ENCODE measurements at regions not wholly inside any gene's neighbourhood (a gene's known extent, or its start where the extent isn't known, plus 50 kb on each side); places are given as distances from the start of the nearest gene placed in this dataset.

DNA sequence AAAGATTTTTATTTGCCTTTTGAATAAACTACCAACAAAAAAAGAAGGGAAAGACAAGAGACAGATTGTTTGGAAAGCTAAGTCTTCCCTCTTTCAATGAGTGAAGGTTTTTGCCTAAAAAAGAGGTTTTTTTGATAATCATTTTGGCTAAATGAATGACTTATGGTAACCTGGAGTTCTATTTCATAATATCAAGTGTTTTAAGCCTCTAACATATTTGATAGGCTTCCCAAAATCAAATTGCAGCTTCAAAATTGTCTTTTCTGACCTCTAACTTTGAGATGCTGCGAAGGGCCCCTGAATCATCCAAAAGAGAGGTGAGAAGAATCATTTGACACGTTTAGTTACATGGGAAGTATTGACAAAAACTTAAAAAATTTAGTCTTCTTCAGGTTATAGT lies 53.0 kb upstream of the NAMPT start:
- no peak for DNase-seq

DNA sequence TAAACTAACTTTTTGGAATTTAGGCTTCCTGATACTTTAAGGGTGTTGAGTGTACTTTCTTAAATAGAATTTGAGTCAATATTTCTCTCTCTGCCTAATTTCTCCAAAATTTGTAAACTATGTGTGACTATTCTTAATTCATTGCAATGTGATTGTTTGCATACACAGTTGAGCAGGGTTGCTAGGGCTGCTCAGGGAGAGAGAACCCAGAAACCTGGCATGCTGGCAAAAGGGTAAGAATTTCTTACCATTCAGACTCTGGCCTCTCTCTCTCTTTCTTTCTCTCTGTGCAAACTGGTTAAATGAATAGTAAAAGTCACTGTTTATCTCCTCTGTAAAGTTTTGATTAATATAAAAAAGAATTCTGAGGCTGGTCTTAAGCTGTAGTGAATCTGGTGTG lies 51.0 kb upstream of the NAMPT start:
- DNase-seq: no peak

All from NCI-H187 treated with DMSO at 0.1 percent for 48 hours (cell line).